ENCODE measurements at regions not wholly inside any gene's neighbourhood (a gene's known extent, or its start where the extent isn't known, plus 50 kb on each side); places are given as distances from the start of the nearest gene placed in this dataset.

GRCh38 chr20:19953606-19954005 is 63.6 kb upstream of the NAA20 start:
- DNase-seq, result no peak
- POLR2A ChIA-PET, result no interaction called here
- CTCF ChIA-PET, result no interaction called here
- peaks cover 11% of the 10 kb centered on the region for H3K4me1 Mint-ChIP-seq
- no peaks in the 10 kb centered on the region for H3K27me3 Mint-ChIP-seq
- no peaks in the 10 kb centered on the region for H3K36me3 Mint-ChIP-seq (ENCODE audit: low read depth)
- H3K4me3 Mint-ChIP-seq, result no peak overlapping the region
- H3K27ac Mint-ChIP-seq, result no peak overlapping the region
- H3K9me3 Mint-ChIP-seq, result no peaks in the 10 kb centered on the region

GRCh38 chr20:19956976-19957375 is 60.2 kb upstream of the NAA20 start:
- CTCF ChIA-PET, result no interaction called here
- no peak overlapping the region for H3K4me3 Mint-ChIP-seq
- peaks cover 8% of the 10 kb centered on the region for H3K4me1 Mint-ChIP-seq
- DNase-seq, result no peak
- no peaks in the 10 kb centered on the region for H3K27me3 Mint-ChIP-seq
- H3K36me3 Mint-ChIP-seq (ENCODE audit: low read depth), result no peaks in the 10 kb centered on the region
- H3K27ac Mint-ChIP-seq, result no peak overlapping the region
- POLR2A ChIA-PET, result no interaction called here
- H3K9me3 Mint-ChIP-seq, result no peaks in the 10 kb centered on the region

GRCh38 chr20:19958219-19958618 is 58.9 kb upstream of the NAA20 start:
- DNase-seq, result no peak

GRCh38 chr20:19958928-19959327 is 58.2 kb upstream of the NAA20 start:
- Mint-ChIP-seq H3K27me3 (no peaks in the 10 kb centered on the region), H3K4me3 (no peak overlapping the region), H3K9me3 (no peaks in the 10 kb centered on the region), H3K4me1 (no peaks in the 10 kb centered on the region), H3K27ac (no peak overlapping the region), H3K36me3 (ENCODE audit: low read depth) (no peaks in the 10 kb centered on the region)
- ChIA-PET POLR2A (no interaction called here), CTCF (no interaction called here)
- DNase-seq, result no peak

More at GRCh38 chr20:19958219-19958618, 58.9 kb upstream of the NAA20 start:
- no peaks in the 10 kb centered on the region for H3K4me1 Mint-ChIP-seq
- no peaks in the 10 kb centered on the region for H3K27me3 Mint-ChIP-seq
- H3K9me3 Mint-ChIP-seq, result no peaks in the 10 kb centered on the region
- ChIA-PET POLR2A (interaction anchor here (0.6 kb wide), 1 partner anchor 21 kb away, joined by 3 read pairs; no protein-coding TSS in a partner anchor), CTCF (no interaction called here)
- H3K36me3 Mint-ChIP-seq (ENCODE audit: low read depth), result no peaks in the 10 kb centered on the region
- H3K4me3 Mint-ChIP-seq, result no peak overlapping the region
- no peak overlapping the region for H3K27ac Mint-ChIP-seq

GRCh38 chr20:19960745-19961144 is 56.4 kb upstream of the NAA20 start:
- POLR2A ChIA-PET, result no interaction called here
- no peak overlapping the region for H3K4me3 Mint-ChIP-seq

GRCh38 chr20:19961293-19961692 is 55.9 kb upstream of the NAA20 start:
- H3K4me3 Mint-ChIP-seq, result no peak overlapping the region
- no peak overlapping the region for H3K27ac Mint-ChIP-seq
- POLR2A ChIA-PET, result no interaction called here
- no peaks in the 10 kb centered on the region for H3K36me3 Mint-ChIP-seq (ENCODE audit: low read depth)
- no peaks in the 10 kb centered on the region for H3K4me1 Mint-ChIP-seq
- no peak for DNase-seq
- CTCF ChIA-PET, result no interaction called here
- no peaks in the 10 kb centered on the region for H3K9me3 Mint-ChIP-seq
- no peaks in the 10 kb centered on the region for H3K27me3 Mint-ChIP-seq

More at GRCh38 chr20:19960745-19961144, 56.4 kb upstream of the NAA20 start:
- H3K27ac Mint-ChIP-seq, result no peak overlapping the region
- H3K4me1 Mint-ChIP-seq, result no peaks in the 10 kb centered on the region
- no peaks in the 10 kb centered on the region for H3K9me3 Mint-ChIP-seq
- CTCF ChIA-PET, result no interaction called here
- no peaks in the 10 kb centered on the region for H3K27me3 Mint-ChIP-seq
- H3K36me3 Mint-ChIP-seq (ENCODE audit: low read depth), result no peaks in the 10 kb centered on the region
- DNase-seq, result no peak

- no peak overlapping the region for H3K4me3 Mint-ChIP-seq
- H3K9me3 Mint-ChIP-seq, result no peaks in the 10 kb centered on the region
- peaks cover 5% of the 10 kb centered on the region for H3K4me1 Mint-ChIP-seq
- ChIA-PET POLR2A (no interaction called here), CTCF (no interaction called here)
- no peaks in the 10 kb centered on the region for H3K27me3 Mint-ChIP-seq
- DNase-seq, result no peak
- no peak overlapping the region for H3K27ac Mint-ChIP-seq
- no peaks in the 10 kb centered on the region for H3K36me3 Mint-ChIP-seq (ENCODE audit: low read depth)
Measured at GRCh38 chr20:19962958-19963357, 54.2 kb upstream of the NAA20 start.

- H3K9me3 Mint-ChIP-seq, result no peaks in the 10 kb centered on the region
- POLR2A ChIA-PET, result no interaction called here
- no peak overlapping the region for H3K4me3 Mint-ChIP-seq
- DNase-seq, result no peak
- H3K27me3 Mint-ChIP-seq, result no peaks in the 10 kb centered on the region
- no peaks in the 10 kb centered on the region for H3K36me3 Mint-ChIP-seq (ENCODE audit: low read depth)
- no peak overlapping the region for H3K27ac Mint-ChIP-seq
- CTCF ChIA-PET, result no interaction called here
- peaks cover 21% of the 10 kb centered on the region for H3K4me1 Mint-ChIP-seq
Measured at GRCh38 chr20:19964289-19965265, 52.6 kb upstream of the NAA20 start.

GRCh38 chr20:19966840-19967239 is 50.3 kb upstream of the NAA20 start:
- Mint-ChIP-seq H3K4me3 (no peak overlapping the region), H3K27ac (no peak overlapping the region), H3K36me3 (ENCODE audit: low read depth) (no peaks in the 10 kb centered on the region), H3K9me3 (no peaks in the 10 kb centered on the region), H3K4me1 (peaks cover 22% of the 10 kb centered on the region), H3K27me3 (no peaks in the 10 kb centered on the region)
- ChIA-PET POLR2A (no interaction called here), CTCF (no interaction called here)
- no peak for DNase-seq

All from activated CD4-positive, alpha-beta memory T cell treated with anti-CD3 and anti-CD28 coated beads, Interleukin-2, amount 10 ng/mL, durations not matched to agents 7 days and 5 days (primary cell).